IPS-20b (cell line): ENCODE measurements at regions not wholly inside any gene's neighbourhood (a gene's known extent, or its start where the extent isn't known, plus 50 kb on each side); places are given as distances from the start of the nearest gene placed in this dataset.

ENCODE experiments used
- H3K27ac ChIP-seq: one replicate; pipeline ENCODE4 v1.5.1; 2013; ENCODE audit warnings: low read length
- H3K27me3 ChIP-seq: 2 replicates; pipeline ENCODE4 v1.6.1; 2013; ENCODE audit warnings: mild to moderate bottlenecking, low read length, inconsistent platforms; ENCODE audit not compliant: insufficient read depth
- H3K36me3 ChIP-seq: 2 replicates; pipeline ENCODE4 v1.6.1; 2013; ENCODE audit warnings: low read depth, mild to moderate bottlenecking, inconsistent platforms, low read length, moderate library complexity; ENCODE audit not compliant: insufficient read depth
- H3K4me1 ChIP-seq: 2 replicates; pipeline ENCODE4 v1.6.1; 2013; ENCODE audit warnings: mild to moderate bottlenecking, control low read depth, inconsistent platforms, low read length, moderate library complexity; ENCODE audit not compliant: insufficient read depth
- H3K4me3 ChIP-seq: 2 replicates; pipeline ENCODE4 v1.5.1; 2013; ENCODE audit warnings: mild to moderate bottlenecking, low read length, inconsistent platforms
- H3K9ac ChIP-seq: 2 replicates; pipeline ENCODE4 v1.6.1; 2013; ENCODE audit warnings: low read depth, mild to moderate bottlenecking, inconsistent platforms, low read length, moderate library complexity
- H3K9me3 ChIP-seq: 2 replicates; pipeline ENCODE4 v1.6.1; 2013; ENCODE audit warnings: mild to moderate bottlenecking, low read depth, low read length, inconsistent platforms; ENCODE audit not compliant: insufficient read depth

DNA sequence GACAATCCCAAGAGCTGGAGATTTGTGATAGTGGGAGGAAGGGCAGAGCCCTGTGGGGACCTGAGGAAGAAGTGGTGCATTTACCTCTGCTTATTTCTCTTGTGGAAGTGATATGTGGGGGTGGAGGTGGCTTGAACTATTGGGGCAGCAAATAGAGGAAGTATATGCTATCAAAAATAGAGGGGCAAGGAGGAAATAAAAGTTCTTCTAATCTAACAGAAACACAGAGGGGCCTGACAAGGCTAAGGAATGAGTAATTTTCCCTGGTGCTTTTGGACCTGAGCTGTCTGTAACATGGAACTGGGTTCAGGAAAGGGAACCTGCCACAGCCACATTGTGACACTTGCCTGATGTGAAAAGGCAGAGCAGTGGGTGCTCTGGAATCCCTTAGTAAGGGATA is 378.6 kb upstream of the KLF4 start:
- Histone ChIP-seq H3K9ac (no peak overlapping the region), H3K4me1 (peaks cover 12% of the 10 kb centered on the region; the same call in 1 of the 2 replicates), H3K4me3 (no peak overlapping the region), H3K27ac (no peak overlapping the region), H3K27me3 (no peaks in the 10 kb centered on the region), H3K36me3 (no peaks in the 10 kb centered on the region), H3K9me3 (no peaks in the 10 kb centered on the region)

GRCh38 chr9:107867738-107868137 is 378.2 kb upstream of the KLF4 start:
- Histone ChIP-seq H3K9ac (no peak overlapping the region), H3K36me3 (no peaks in the 10 kb centered on the region), H3K4me1 (peaks cover 8% of the 10 kb centered on the region; the same call in 1 of the 2 replicates), H3K27ac (no peak overlapping the region), H3K27me3 (no peaks in the 10 kb centered on the region), H3K4me3 (no peak overlapping the region), H3K9me3 (no peaks in the 10 kb centered on the region)

- H3K27ac ChIP-seq: no peak overlapping the region
- no peaks in the 10 kb centered on the region for H3K27me3 ChIP-seq
- no peaks in the 10 kb centered on the region for H3K36me3 ChIP-seq
- H3K9ac ChIP-seq: no peak overlapping the region
- H3K9me3 ChIP-seq: no peaks in the 10 kb centered on the region
- H3K4me3 ChIP-seq: no peak overlapping the region
- H3K4me1 ChIP-seq: peaks cover 2% of the 10 kb centered on the region; the same call in 1 of the 2 replicates
Observed at GRCh38 chr9:107866711-107867311, 377.2 kb upstream of the KLF4 start.

DNA sequence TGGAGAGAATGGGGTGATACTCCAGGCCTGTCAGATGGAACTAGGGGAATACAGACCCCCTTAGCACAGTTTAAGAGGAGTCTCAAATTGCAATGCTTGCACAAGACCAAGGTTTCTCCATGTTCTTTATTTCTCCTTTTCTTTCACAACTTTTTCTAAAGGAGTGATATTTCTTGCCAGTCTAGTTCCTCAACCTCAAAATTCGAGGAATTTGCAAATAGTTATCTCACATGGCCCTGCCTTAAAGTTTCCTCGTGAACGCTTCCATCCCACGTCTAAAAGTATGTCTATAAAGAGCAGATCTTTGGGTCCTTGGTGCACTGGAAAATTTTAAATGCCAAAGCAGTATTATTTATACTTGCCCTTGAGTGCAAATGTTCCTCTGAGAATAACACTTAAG is 373.8 kb upstream of the KLF4 start:
- H3K27me3 ChIP-seq: no peaks in the 10 kb centered on the region
- no peak overlapping the region for H3K9ac ChIP-seq
- no peaks in the 10 kb centered on the region for H3K4me1 ChIP-seq
- no peaks in the 10 kb centered on the region for H3K36me3 ChIP-seq
- H3K4me3 ChIP-seq: no peak overlapping the region
- no peak overlapping the region for H3K27ac ChIP-seq
- H3K9me3 ChIP-seq: no peaks in the 10 kb centered on the region

DNA sequence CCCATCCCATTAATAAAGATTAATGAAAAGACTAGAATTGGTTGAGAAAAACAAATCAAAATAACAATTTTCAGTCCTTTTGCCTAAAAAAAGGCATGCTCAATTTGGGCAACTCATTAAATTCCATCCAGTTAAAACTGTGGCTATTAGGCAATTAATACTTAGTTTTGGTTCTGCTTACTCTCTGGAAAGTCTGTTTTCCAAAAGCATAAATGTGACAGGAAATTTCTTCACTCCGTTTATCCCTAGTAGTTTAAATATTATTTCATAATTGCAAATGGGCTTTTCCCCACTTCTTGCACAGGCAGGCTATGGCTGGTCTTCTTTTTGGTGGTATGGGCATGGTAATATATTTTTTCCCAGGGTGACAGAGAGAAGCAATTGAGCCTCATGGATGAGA is 373.3 kb upstream of the KLF4 start:
- no peak overlapping the region for H3K9ac ChIP-seq
- no peak overlapping the region for H3K27ac ChIP-seq
- no peak overlapping the region for H3K4me3 ChIP-seq
- no peaks in the 10 kb centered on the region for H3K9me3 ChIP-seq
- no peaks in the 10 kb centered on the region for H3K4me1 ChIP-seq
- no peaks in the 10 kb centered on the region for H3K36me3 ChIP-seq
- H3K27me3 ChIP-seq: no peaks in the 10 kb centered on the region

GRCh38 chr9:107862323-107862722 is 372.8 kb upstream of the KLF4 start:
- H3K9me3 ChIP-seq: no peaks in the 10 kb centered on the region
- no peak overlapping the region for H3K9ac ChIP-seq
- no peak overlapping the region for H3K27ac ChIP-seq
- no peak overlapping the region for H3K4me3 ChIP-seq
- H3K27me3 ChIP-seq: no peaks in the 10 kb centered on the region
- H3K36me3 ChIP-seq: no peaks in the 10 kb centered on the region
- no peaks in the 10 kb centered on the region for H3K4me1 ChIP-seq

DNA sequence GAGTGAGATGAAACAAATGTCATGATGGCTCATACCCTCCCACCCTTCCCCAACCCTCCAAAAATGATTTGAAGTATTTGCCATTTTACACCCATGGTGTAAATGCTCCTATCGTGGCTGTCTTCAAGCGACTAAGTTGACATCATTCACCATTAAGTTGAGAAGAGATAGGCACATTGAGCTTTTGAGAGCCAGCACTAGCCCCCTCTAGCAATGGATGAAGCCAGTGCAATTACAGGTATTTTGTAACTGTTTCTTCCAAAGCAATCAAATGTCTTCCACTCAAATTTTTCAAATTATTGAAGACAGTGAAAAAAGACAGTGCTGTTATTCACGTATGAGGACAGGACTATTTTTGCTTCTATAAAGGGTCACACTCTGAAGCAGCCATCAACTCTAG is 371.5 kb upstream of the KLF4 start:
- H3K27ac ChIP-seq: no peak overlapping the region
- no peak overlapping the region for H3K4me3 ChIP-seq
- no peaks in the 10 kb centered on the region for H3K27me3 ChIP-seq
- no peak overlapping the region for H3K9ac ChIP-seq
- no peaks in the 10 kb centered on the region for H3K9me3 ChIP-seq
- H3K4me1 ChIP-seq: no peaks in the 10 kb centered on the region
- no peaks in the 10 kb centered on the region for H3K36me3 ChIP-seq

GRCh38 chr9:107858260-107858659 is 368.7 kb upstream of the KLF4 start:
- Histone ChIP-seq H3K4me1 (no peaks in the 10 kb centered on the region), H3K9me3 (peaks cover 10% of the 10 kb centered on the region; the same call in 1 of the 2 replicates), H3K36me3 (no peaks in the 10 kb centered on the region), H3K27ac (no peak overlapping the region), H3K4me3 (no peak overlapping the region), H3K27me3 (no peaks in the 10 kb centered on the region), H3K9ac (no peak overlapping the region)

- H3K9ac ChIP-seq: no peak overlapping the region
- H3K36me3 ChIP-seq: no peaks in the 10 kb centered on the region
- no peaks in the 10 kb centered on the region for H3K4me1 ChIP-seq
- H3K27me3 ChIP-seq: no peaks in the 10 kb centered on the region
- H3K4me3 ChIP-seq: no peak overlapping the region
- peaks cover 10% of the 10 kb centered on the region; the same call in 1 of the 2 replicates for H3K9me3 ChIP-seq
- H3K27ac ChIP-seq: no peak overlapping the region
Observed at GRCh38 chr9:107856633-107857032, 367.1 kb upstream of the KLF4 start.

GRCh38 chr9:107855164-107855563 is 365.6 kb upstream of the KLF4 start:
- Histone ChIP-seq H3K9ac (no peak overlapping the region), H3K4me3 (no peak overlapping the region), H3K27me3 (no peaks in the 10 kb centered on the region), H3K4me1 (no peaks in the 10 kb centered on the region), H3K36me3 (no peaks in the 10 kb centered on the region), H3K27ac (no peak overlapping the region), H3K9me3 (peaks cover 10% of the 10 kb centered on the region; the same call in 1 of the 2 replicates)

DNA sequence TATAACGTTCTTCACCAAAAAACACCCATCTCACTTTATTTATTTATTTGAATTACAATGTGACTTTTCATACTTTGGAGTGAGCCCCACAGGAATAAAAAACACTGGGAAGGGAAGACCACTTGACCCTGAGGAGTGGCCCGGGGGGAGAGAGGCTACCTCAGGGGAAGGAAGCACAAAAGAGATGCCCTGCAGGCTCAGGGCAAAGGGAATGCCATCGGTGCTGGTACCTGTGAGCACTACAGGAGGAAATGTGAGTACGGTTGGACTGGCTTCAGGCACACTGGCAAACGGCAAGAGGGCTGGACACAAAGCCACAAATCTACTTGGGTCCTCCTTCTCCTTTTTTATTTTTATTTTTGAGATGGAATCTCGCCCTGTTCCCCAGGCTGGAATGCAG is 363.9 kb upstream of the KLF4 start:
- Histone ChIP-seq H3K27ac (no peak overlapping the region), H3K36me3 (no peaks in the 10 kb centered on the region)

GRCh38 chr9:107852891-107853290 is 363.3 kb upstream of the KLF4 start:
- Histone ChIP-seq H3K4me3 (no peak overlapping the region), H3K9me3 (peaks cover 10% of the 10 kb centered on the region; the same call in 1 of the 2 replicates), H3K36me3 (no peaks in the 10 kb centered on the region), H3K27me3 (no peaks in the 10 kb centered on the region), H3K4me1 (peaks cover 5% of the 10 kb centered on the region; the same call in 1 of the 2 replicates), H3K27ac (no peak overlapping the region), H3K9ac (no peak overlapping the region)

More for the DNA sequence above, 363.9 kb upstream of the KLF4 start:
- H3K4me1 ChIP-seq: peaks cover 2% of the 10 kb centered on the region; the same call in 1 of the 2 replicates
- no peak overlapping the region for H3K9ac ChIP-seq
- H3K4me3 ChIP-seq: no peak overlapping the region
- H3K9me3 ChIP-seq: peaks cover 10% of the 10 kb centered on the region; the same call in 1 of the 2 replicates
- H3K27me3 ChIP-seq: no peaks in the 10 kb centered on the region
